Hepatocyte (in vitro differentiated cells): ENCODE measurements at regions not wholly inside any gene's neighbourhood (a gene's known extent, or its start where the extent isn't known, plus 50 kb on each side); places are given as distances from the start of the nearest gene placed in this dataset.

Experiments
- DNase-seq: peaks from one replicate; pipeline ENCODE4 v3.0.0-alpha.2; 2016; ENCODE audit warnings: low spot score
- H2AFZ ChIP-seq: fragments of 200-600 bp; sonication (generic); 2 replicates; pipeline ENCODE4 v1.6.0; 2016; ENCODE audit warnings: antibody characterized with exemption, mild to moderate bottlenecking
- H3K27ac ChIP-seq: fragments of 200-600 bp; sonication (generic); 2 replicates; pipeline ENCODE4 v1.5.1; 2016; ENCODE audit warnings: mild to moderate bottlenecking
- H3K27me3 ChIP-seq: fragments of 200-600 bp; sonication (generic); 2 replicates; pipeline ENCODE4 v1.6.1; 2016
- H3K36me3 ChIP-seq: fragments of 200-600 bp; sonication (generic); replicated peaks from 2 replicates; pipeline ENCODE4 v1.5.1; 2016; ENCODE audit warnings: low read depth; ENCODE audit not compliant: insufficient read depth
- H3K4me1 ChIP-seq: fragments of 200-600 bp; sonication (generic); 2 replicates; pipeline ENCODE4 v1.5.1; 2016; ENCODE audit warnings: mild to moderate bottlenecking, moderate library complexity; ENCODE audit not compliant: insufficient read depth
- H3K4me2 ChIP-seq: fragments of 200-600 bp; sonication (generic); 2 replicates; pipeline ENCODE4 v1.6.0; 2016
- H3K4me3 ChIP-seq: fragments of 200-600 bp; sonication (generic); 2 replicates; pipeline ENCODE4 v1.5.1; 2016; ENCODE audit warnings: mild to moderate bottlenecking
- H3K79me2 ChIP-seq: fragments of 200-600 bp; sonication (generic); 2 replicates; pipeline ENCODE4 v1.6.0; 2017; ENCODE audit warnings: mild to moderate bottlenecking
- H3K9me2 ChIP-seq: fragments of 200-600 bp; sonication (generic); replicated peaks from 2 replicates; pipeline ENCODE4 v1.6.0; 2017; ENCODE audit warnings: mild to moderate bottlenecking; ENCODE audit not compliant: insufficient read depth
- H3K9me3 ChIP-seq: fragments of 200-600 bp; sonication (generic); 2 replicates; pipeline ENCODE4 v1.5.1; 2016; ENCODE audit warnings: low read depth, mild to moderate bottlenecking
- H4K20me1 ChIP-seq: fragments of 200-600 bp; sonication (generic); 2 replicates; pipeline ENCODE4 v1.6.0; 2016; ENCODE audit warnings: mild to moderate bottlenecking; ENCODE audit not compliant: insufficient read depth, poor library complexity, severe bottlenecking
- EZH2 ChIP-seq: fragments of 200-600 bp; sonication (generic); IDR thresholded peaks from 2 replicates; pipeline ENCODE4 v1.6.1; 2016; ENCODE audit warnings: antibody characterized with exemption, mild to moderate bottlenecking, borderline replicate concordance
- EZH2phosphoT487 ChIP-seq: fragments of 200-600 bp; sonication (generic); IDR thresholded peaks from one replicate; pipeline ENCODE4 v1.6.1; 2018; ENCODE audit warnings: antibody characterized with exemption, mild to moderate bottlenecking, low read depth, moderate library complexity; ENCODE audit not compliant: unreplicated experiment, severe bottlenecking
- WGBS: methylation state at CpG from one replicate; pipeline ENCODE4 v1.1.6; 2016; ENCODE audit warnings: low lambda C conversion rate; ENCODE audit errors: missing lambda C conversion rate; 5-methylcytosine and 5-hydroxymethylcytosine counted together
- TF ChIP-seq, protein P1 (sequence below): fragments of 200-600 bp; sonication (generic); IDR thresholded peaks from 2 replicates; pipeline ENCODE4 v1.5.1; 2016; ENCODE audit warnings: antibody characterized with exemption, mild to moderate bottlenecking; ENCODE audit not compliant: poor library complexity

DNA sequence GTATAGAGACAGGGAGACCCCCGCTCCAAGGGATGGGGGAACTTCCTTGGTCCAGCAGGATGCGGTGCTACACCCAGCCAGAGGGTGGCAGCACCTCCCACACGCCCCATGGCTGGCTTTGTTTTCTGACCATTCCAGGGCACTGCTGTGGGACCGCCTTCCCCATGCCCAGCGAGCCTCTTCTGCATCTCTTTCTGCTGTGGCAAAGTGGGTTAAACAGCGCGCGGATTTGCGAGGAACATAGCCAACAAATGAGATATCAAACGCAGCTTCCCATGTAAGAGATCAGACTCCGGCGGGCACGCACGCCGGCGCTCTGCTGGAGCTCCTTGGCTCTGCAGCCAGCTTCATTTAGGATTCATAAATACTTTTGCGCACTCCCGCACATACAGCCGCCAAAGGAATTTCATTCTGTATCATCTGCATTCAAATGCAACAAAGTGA, 485.8 kb upstream of the CADM1 start:
- Histone ChIP-seq H3K9me3 (no peaks in the 10 kb centered on the region), H3K4me1 (no peaks in the 10 kb centered on the region), H3K4me2 (peak overlapping the region; percentile 64), H3K79me2 (no peaks in the 10 kb centered on the region), H3K36me3 (no peaks in the 10 kb centered on the region), H3K4me3 (no peak overlapping the region), H2AFZ (no peak overlapping the region), H3K27ac (no peak overlapping the region), H4K20me1 (no peaks in the 10 kb centered on the region), H3K9me2 (no peaks in the 10 kb centered on the region), H3K27me3 (peaks cover 4% of the 10 kb centered on the region)
- whole genome bisulfite sequencing = 49% methylated on average over 19 of the region's 19 CpGs
- peak; percentile 23 for DNase-seq
- no peak for TF ChIP-seq EZH2phosphoT487
- TF ChIP-seq EZH2 = no peak
- TF ChIP-seq, protein P1, sequence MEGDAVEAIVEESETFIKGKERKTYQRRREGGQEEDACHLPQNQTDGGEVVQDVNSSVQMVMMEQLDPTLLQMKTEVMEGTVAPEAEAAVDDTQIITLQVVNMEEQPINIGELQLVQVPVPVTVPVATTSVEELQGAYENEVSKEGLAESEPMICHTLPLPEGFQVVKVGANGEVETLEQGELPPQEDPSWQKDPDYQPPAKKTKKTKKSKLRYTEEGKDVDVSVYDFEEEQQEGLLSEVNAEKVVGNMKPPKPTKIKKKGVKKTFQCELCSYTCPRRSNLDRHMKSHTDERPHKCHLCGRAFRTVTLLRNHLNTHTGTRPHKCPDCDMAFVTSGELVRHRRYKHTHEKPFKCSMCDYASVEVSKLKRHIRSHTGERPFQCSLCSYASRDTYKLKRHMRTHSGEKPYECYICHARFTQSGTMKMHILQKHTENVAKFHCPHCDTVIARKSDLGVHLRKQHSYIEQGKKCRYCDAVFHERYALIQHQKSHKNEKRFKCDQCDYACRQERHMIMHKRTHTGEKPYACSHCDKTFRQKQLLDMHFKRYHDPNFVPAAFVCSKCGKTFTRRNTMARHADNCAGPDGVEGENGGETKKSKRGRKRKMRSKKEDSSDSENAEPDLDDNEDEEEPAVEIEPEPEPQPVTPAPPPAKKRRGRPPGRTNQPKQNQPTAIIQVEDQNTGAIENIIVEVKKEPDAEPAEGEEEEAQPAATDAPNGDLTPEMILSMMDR = peak; percentile 59

DNA sequence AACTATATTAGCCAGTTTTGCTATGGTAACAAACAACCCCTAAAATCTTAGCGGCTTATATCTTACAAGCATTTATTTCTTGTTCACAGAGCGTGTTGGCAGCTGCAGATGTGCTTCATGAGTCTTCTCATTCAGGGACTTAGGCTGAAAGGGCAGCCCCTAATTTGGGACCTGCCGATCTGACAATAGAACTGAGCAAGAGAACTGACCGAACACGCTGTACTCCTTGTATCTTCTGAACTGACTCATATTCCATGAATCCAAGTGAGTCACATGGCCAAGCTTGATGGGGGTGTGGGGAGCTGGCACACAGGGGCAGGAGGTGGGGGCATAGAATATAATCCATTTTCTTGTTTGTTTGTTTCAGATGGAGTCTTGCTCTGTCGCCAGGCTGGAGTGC, 481.7 kb upstream of the CADM1 start:
- WGBS = 93% methylated on average over 6 of the region's 6 CpGs
- Histone ChIP-seq H3K27ac (no peak overlapping the region), H3K79me2 (no peaks in the 10 kb centered on the region), H3K27me3 (peaks cover 4% of the 10 kb centered on the region), H3K36me3 (no peaks in the 10 kb centered on the region), H3K4me2 (no peak overlapping the region), H3K9me3 (no peaks in the 10 kb centered on the region), H3K4me1 (no peaks in the 10 kb centered on the region), H2AFZ (no peak overlapping the region), H4K20me1 (no peaks in the 10 kb centered on the region), H3K4me3 (no peak overlapping the region), H3K9me2 (no peaks in the 10 kb centered on the region)
- DNase-seq = no peak
- no peak for TF ChIP-seq EZH2
- no peak for TF ChIP-seq EZH2phosphoT487
- TF ChIP-seq, protein P1 = no peak

DNA sequence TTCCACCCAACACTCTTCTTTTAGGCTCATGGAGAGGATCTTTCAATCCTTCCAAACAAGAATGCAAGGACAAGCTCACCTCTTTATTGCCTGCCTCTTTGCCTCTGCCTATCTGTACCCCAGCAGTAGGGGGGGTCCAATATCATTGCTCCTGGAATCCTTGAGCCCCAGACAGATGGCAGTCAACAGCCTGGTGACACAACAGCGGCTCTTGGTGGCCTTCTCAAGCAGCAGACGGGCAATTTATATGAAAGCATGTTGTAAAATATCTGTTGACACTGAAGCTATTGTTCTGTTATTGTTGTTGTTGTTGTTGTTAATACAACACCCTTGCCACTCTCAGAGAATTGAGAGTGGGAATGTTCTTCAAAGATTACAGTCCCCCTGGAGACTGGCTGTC, 480.0 kb upstream of the CADM1 start:
- Histone ChIP-seq H2AFZ (no peak overlapping the region), H3K27me3 (peaks cover 4% of the 10 kb centered on the region), H3K36me3 (no peaks in the 10 kb centered on the region), H4K20me1 (no peaks in the 10 kb centered on the region), H3K4me3 (no peak overlapping the region), H3K27ac (no peak overlapping the region), H3K9me3 (no peaks in the 10 kb centered on the region), H3K9me2 (no peaks in the 10 kb centered on the region), H3K4me2 (no peak overlapping the region), H3K4me1 (no peaks in the 10 kb centered on the region), H3K79me2 (no peaks in the 10 kb centered on the region)
- 89% methylated on average over 2 of the region's 2 CpGs for WGBS
- TF ChIP-seq EZH2 (no peak), EZH2phosphoT487 (no peak)
- TF ChIP-seq, protein P1 = no peak
- no peak for DNase-seq

DNA sequence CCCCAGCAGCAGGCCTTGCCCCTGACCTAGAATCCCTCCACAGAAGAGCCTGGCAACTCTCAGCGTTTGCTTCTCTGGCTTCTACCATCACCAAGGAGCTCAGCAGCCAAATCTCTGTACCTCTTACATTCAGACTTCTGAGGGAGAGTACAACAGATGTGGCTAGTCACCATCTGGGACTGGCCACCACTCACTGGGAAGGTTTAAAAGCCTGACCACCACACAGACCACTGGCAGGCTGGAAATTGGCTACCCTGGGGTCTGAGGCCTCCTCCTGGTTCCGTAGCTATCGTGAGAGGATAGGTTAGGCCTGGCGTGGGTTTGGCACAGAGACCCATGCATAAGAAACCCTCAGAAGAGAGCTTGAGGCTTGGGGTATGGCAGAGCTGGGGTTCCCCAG, 478.5 kb upstream of the CADM1 start:
- no peaks in the 10 kb centered on the region for H3K9me2 ChIP-seq
- 83% methylated on average over 4 of the region's 4 CpGs for WGBS
- H3K4me2 ChIP-seq = no peak overlapping the region
- no peaks in the 10 kb centered on the region for H3K4me1 ChIP-seq
- H3K79me2 ChIP-seq = no peaks in the 10 kb centered on the region
- H3K27me3 ChIP-seq = peaks cover 4% of the 10 kb centered on the region
- no peak for DNase-seq
- TF ChIP-seq EZH2 (no peak), EZH2phosphoT487 (no peak)
- TF ChIP-seq, protein P1 = no peak
- no peak overlapping the region for H3K27ac ChIP-seq
- no peak overlapping the region for H3K4me3 ChIP-seq
- H3K36me3 ChIP-seq = no peaks in the 10 kb centered on the region
- H2AFZ ChIP-seq = no peak overlapping the region
- no peaks in the 10 kb centered on the region for H4K20me1 ChIP-seq
- no peaks in the 10 kb centered on the region for H3K9me3 ChIP-seq
